Endothelial cell of umbilical vein (primary cell): ENCODE measurements at regions not wholly inside any gene's neighbourhood (a gene's known extent, or its start where the extent isn't known, plus 50 kb on each side); places are given as distances from the start of the nearest gene placed in this dataset.

ENCODE experiments used
- BruUV-seq: library from RNA; stranded (reverse); fragments of 400-500 nt; replicated peaks from 2 replicates; lab custom pipeline; 2021; lab: Mats Ljungman, UMichigan
- CTCF ChIA-PET: fragments of 300-600, 350-600 bp; sonication (Branson Sonifier 250); formaldehyde crosslinking; loops from one replicate; lab custom pipeline; 2021; ENCODE audit warnings: antibody characterized with exemption, inconsistent platforms; lab: Charles Lee
- POLR2A ChIA-PET: fragments of 300-600, 350-600 bp; sonication (Branson Sonifier 250); formaldehyde crosslinking; loops from one replicate; lab custom pipeline; 2021; ENCODE audit warnings: antibody characterized with exemption, inconsistent platforms; lab: Charles Lee
- DNase-seq: peaks from one replicate; pipeline ENCODE4 v3.0.0-alpha.2; 2011; ENCODE audit warnings: low read depth, low spot score
- FAIRE-seq: peaks from 2 replicates; lab custom pipeline; 2011; peaks lifted over from hg19 to GRCh38; lab: Jason Lieb, UNC
- H2AFZ ChIP-seq: 2 replicates; pipeline ENCODE4 v1.6.0; 2012; ENCODE audit warnings: low read depth, low read length, control low read depth, inconsistent platforms
- H3K27ac ChIP-seq: 2 replicates; pipeline ENCODE4 v1.5.1; 2011; ENCODE audit warnings: low read depth, mild to moderate bottlenecking, control low read depth, low read length, moderate library complexity; ENCODE audit not compliant: insufficient read depth
- H3K27me3 ChIP-seq, 2 experiments: 2 replicates each; pipeline versions ENCODE4 v1.6.0 to v1.6.1; 2011; ENCODE audit warnings: low read length in 2 of 2, mixed read lengths in 1 of 2; ENCODE audit not compliant: control insufficient read depth in 2 of 2, insufficient read depth in 2 of 2
- H3K36me3 ChIP-seq, 2 experiments: 2 replicates in 1 of 2; 3 replicates in 1 of 2; pipeline ENCODE4 v1.5.1; 2011; ENCODE audit warnings: low read length in 2 of 2, mild to moderate bottlenecking in 1 of 2, moderate library complexity in 1 of 2; ENCODE audit not compliant: control insufficient read depth in 2 of 2, insufficient read depth in 2 of 2; ENCODE audit errors: extremely low read depth in 1 of 2
- H3K4me1 ChIP-seq: 3 replicates; pipeline ENCODE4 v1.5.1; 2011; ENCODE audit warnings: mild to moderate bottlenecking, low read length; ENCODE audit not compliant: control insufficient read depth, insufficient read depth; ENCODE audit errors: extremely low read depth
- H3K4me2 ChIP-seq: 2 replicates; pipeline ENCODE4 v1.6.1; 2011; ENCODE audit warnings: low read length, control low read depth, mixed read lengths; ENCODE audit not compliant: insufficient read depth
- H3K4me3 ChIP-seq, 3 experiments: fragments of 200-600 bp in 1 of 3; sonication (generic), shearing (Covaris generic) in 1 of 3; replicated peaks in 1 of 3; 2 replicates each; pipeline ENCODE4 v1.5.1; 2011 to 2016; ENCODE audit warnings: control low read depth in 3 of 3, low read length in 3 of 3, mild to moderate bottlenecking in 2 of 3, inconsistent platforms in 1 of 3, low read depth in 1 of 3, moderate library complexity in 1 of 3; ENCODE audit not compliant: insufficient read depth in 1 of 3
- H3K79me2 ChIP-seq: 2 replicates; pipeline ENCODE4 v1.6.0; 2012; ENCODE audit warnings: low read length, inconsistent platforms; ENCODE audit not compliant: control insufficient read depth, insufficient read depth
- H3K9ac ChIP-seq: replicated peaks from 2 replicates; pipeline ENCODE3; 2011; ENCODE audit warnings: low read length, control low read depth; ENCODE audit not compliant: insufficient read depth; ENCODE audit errors: extremely low read depth
- H3K9me1 ChIP-seq: replicated peaks from 3 replicates; pipeline ENCODE4 v1.6.0; 2011; ENCODE audit warnings: mild to moderate bottlenecking, low read length; ENCODE audit not compliant: control insufficient read depth, insufficient read depth; ENCODE audit errors: extremely low read depth
- H3K9me3 ChIP-seq: replicated peaks from 2 replicates; pipeline ENCODE4 v1.5.1; 2012; ENCODE audit warnings: low read length, inconsistent platforms; ENCODE audit not compliant: control insufficient read depth, insufficient read depth
- H4K20me1 ChIP-seq: replicated peaks from 2 replicates; pipeline ENCODE3; 2011; ENCODE audit warnings: mild to moderate bottlenecking, low read length; ENCODE audit not compliant: control insufficient read depth, insufficient read depth; ENCODE audit errors: extremely low read depth
- CTCF ChIP-seq, 2 donors: IDR thresholded peaks; 1 replicate in 1 of 2; 2 replicates in 1 of 2; pipeline ENCODE4 v1.5.1; 2011; ENCODE audit warnings: low read length in 2 of 2, mild to moderate bottlenecking in 2 of 2, moderate library complexity in 2 of 2, control low read depth in 1 of 2, inconsistent platforms in 1 of 2, low read depth in 1 of 2; ENCODE audit not compliant: insufficient read depth in 1 of 2; ENCODE audit errors: extremely low read depth in 1 of 2
- EZH2 ChIP-seq: IDR thresholded peaks from 2 replicates; pipeline ENCODE4 v1.6.1; 2012; ENCODE audit warnings: borderline replicate concordance, low read depth, mild to moderate bottlenecking, moderate library complexity, low read length, inconsistent platforms; ENCODE audit not compliant: severe bottlenecking
- FOS ChIP-seq: IDR thresholded peaks from 2 replicates; pipeline ENCODE4 v1.6.1; 2011; ENCODE audit warnings: mild to moderate bottlenecking, low read length, moderate library complexity, borderline replicate concordance; ENCODE audit not compliant: insufficient read depth
- JUN ChIP-seq: IDR thresholded peaks from 2 replicates; pipeline ENCODE4 v1.6.1; 2011; ENCODE audit warnings: borderline replicate concordance, low read depth; ENCODE audit not compliant: insufficient read length, insufficient read depth
- MAX ChIP-seq: IDR thresholded peaks from 2 replicates; pipeline ENCODE4 v1.6.1; 2011; ENCODE audit not compliant: insufficient read depth, insufficient read length
- MYC ChIP-seq: IDR thresholded peaks from one replicate; pipeline ENCODE4 v1.6.1; 2011; ENCODE audit warnings: mild to moderate bottlenecking, low read depth, low read length
- POLR2A ChIP-seq: IDR thresholded peaks from 2 replicates; pipeline ENCODE4 v1.6.1; 2012; ENCODE audit warnings: low read depth, mild to moderate bottlenecking, control low read depth, low read length
- POLR2AphosphoS5 ChIP-seq: IDR thresholded peaks from 2 replicates; pipeline ENCODE4 v1.6.1; 2012; ENCODE audit warnings: low read depth, mild to moderate bottlenecking, control low read depth, low read length, moderate library complexity; ENCODE audit not compliant: insufficient read depth
- dilution Hi-C: fragments of 300-500 bp; cut with MboI; formaldehyde crosslinking; loops from one replicate; pipeline ENCODE4 v1.15.0; 2019; ENCODE audit warnings: low sequenced_read_pairs; ENCODE audit not compliant: extremely low pct_ligation_motif_present
- intact Hi-C: fragments of 100-400 bp; cut with micrococcal nuclease; formaldehyde crosslinking; loops from one replicate; pipeline ENCODE4 v1.10.0; 2022

- no peak overlapping the region for H2AFZ ChIP-seq
- H3K27me3 ChIP-seq = no peaks in the 10 kb centered on the region
- FAIRE-seq (no peak), DNase-seq (no peak)
- ChIA-PET CTCF (no interaction called here), POLR2A (no interaction called here)
- H3K4me2 ChIP-seq = no peak overlapping the region
- no peak overlapping the region for H3K9ac ChIP-seq
- H4K20me1 ChIP-seq = no peaks in the 10 kb centered on the region
- no peaks in the 10 kb centered on the region for H3K79me2 ChIP-seq
- dilution Hi-C loops = no loop called here
- H3K4me3 ChIP-seq = no peak overlapping the region
- no peaks in the 10 kb centered on the region for H3K9me1 ChIP-seq
- no peaks in the 10 kb centered on the region for H3K4me1 ChIP-seq
- intact Hi-C loops = no loop called here
- no peaks in the 10 kb centered on the region for H3K36me3 ChIP-seq
- no TSS peak for BruUV-seq
- no peaks in the 10 kb centered on the region for H3K9me3 ChIP-seq
- TF ChIP-seq EZH2 = no peak
- TF ChIP-seq MAX = no peak
- TF ChIP-seq POLR2AphosphoS5 = no peak
- no peak for TF ChIP-seq JUN
- no peak for TF ChIP-seq MYC
- no peak for TF ChIP-seq FOS
- no peak for TF ChIP-seq POLR2A
- H3K27ac ChIP-seq = no peak overlapping the region
These were observed 223.7 kb downstream of the IRS1 start for GRCh38 chr2:226575928-226576327.

GRCh38 chr2:226573158-226573557 lies 226.5 kb downstream of the IRS1 start:
- intact Hi-C loops = no loop called here
- no peak for TF ChIP-seq CTCF (IDR thresholded peaks at IDR 0.05; ENCODE audit: extremely low read depth in 1 of 2, insufficient read depth in 1 of 2, low read depth in 1 of 2, low read length in 2 of 2)
- no peaks in the 10 kb centered on the region for H3K9me1 ChIP-seq

More at GRCh38 chr2:226573158-226573557, 226.5 kb downstream of the IRS1 start:
- Histone ChIP-seq H3K4me3 (no peak overlapping the region), H3K36me3 (no peaks in the 10 kb centered on the region), H3K9ac (no peak overlapping the region), H3K4me2 (no peak overlapping the region), H3K9me3 (no peaks in the 10 kb centered on the region), H3K27me3 (no peaks in the 10 kb centered on the region), H4K20me1 (no peaks in the 10 kb centered on the region), H3K27ac (no peak overlapping the region), H3K79me2 (no peaks in the 10 kb centered on the region), H2AFZ (no peak overlapping the region), H3K4me1 (no peaks in the 10 kb centered on the region)
- no peak for FAIRE-seq
- POLR2A ChIA-PET = no interaction called here
- CTCF ChIA-PET = no interaction called here
- no TSS peak for BruUV-seq
- no peak for DNase-seq
- dilution Hi-C loops = no loop called here
